RWPE2 (cell line): ENCODE measurements at regions not wholly inside any gene's neighbourhood (a gene's known extent, or its start where the extent isn't known, plus 50 kb on each side); places are given as distances from the start of the nearest gene placed in this dataset.

Source experiments
- ATAC-seq: fragments of 200-7000 bp; cut with Tn5 transposase; 3 replicates; pipeline ENCODE4 v1.9.1; 2021; ENCODE audit warnings: low read depth
- DNase-seq: peaks from one replicate; pipeline ENCODE4 v3.0.0-alpha.2; 2020; ENCODE audit warnings: low spot score
- H3K27ac ChIP-seq: fragments of 450-650 bp; 2 replicates; pipeline ENCODE4 v1.5.1; 2017; ENCODE audit warnings: mild to moderate bottlenecking; ENCODE audit not compliant: poor library complexity, severe bottlenecking
- H3K27me3 ChIP-seq: fragments of 250-450 bp; sonication (Bioruptor Pico); 2 replicates; pipeline ENCODE4 v1.5.1; 2021; ENCODE audit warnings: mild to moderate bottlenecking, moderate library complexity; ENCODE audit not compliant: insufficient read depth, poor library complexity, severe bottlenecking
- H3K36me3 ChIP-seq: fragments of 250-450 bp; sonication (Bioruptor Pico); 2 replicates; pipeline ENCODE4 v1.5.1; 2020; ENCODE audit warnings: low read depth, mild to moderate bottlenecking, moderate library complexity
- H3K4me1 ChIP-seq: fragments of 250-450 bp; sonication (Bioruptor Pico); 2 replicates; pipeline ENCODE4 v1.5.1; 2021; ENCODE audit warnings: mild to moderate bottlenecking, moderate library complexity; ENCODE audit not compliant: insufficient read depth, poor library complexity, severe bottlenecking
- H3K4me3 ChIP-seq: fragments of 250-450 bp; sonication (Bioruptor Pico); 2 replicates; pipeline ENCODE4 v1.5.1; 2021; ENCODE audit warnings: mild to moderate bottlenecking, moderate library complexity; ENCODE audit not compliant: severe bottlenecking
- H3K9me3 ChIP-seq: fragments of 250-450 bp; sonication (Bioruptor Pico); 2 replicates; pipeline ENCODE4 v1.5.1; 2021; ENCODE audit warnings: mild to moderate bottlenecking, moderate library complexity; ENCODE audit not compliant: severe bottlenecking
- CTCF ChIP-seq: fragments of 450-650 bp; IDR thresholded peaks from one replicate; pipeline ENCODE4 v1.5.1; 2017; ENCODE audit warnings: mild to moderate bottlenecking, moderate library complexity; ENCODE audit not compliant: poor library complexity, severe bottlenecking

GRCh38 chr17:13302983-13303382, 285.2 kb upstream of the ELAC2 start:
- ATAC-seq: no peak
- no peak for DNase-seq
- no peaks in the 10 kb centered on the region for H3K9me3 ChIP-seq
- no peak overlapping the region for H3K4me3 ChIP-seq
- H3K36me3 ChIP-seq: no peaks in the 10 kb centered on the region
- H3K4me1 ChIP-seq: no peaks in the 10 kb centered on the region
- no peaks in the 10 kb centered on the region for H3K27me3 ChIP-seq
- TF ChIP-seq CTCF: no peak
- no peak overlapping the region for H3K27ac ChIP-seq

- Histone ChIP-seq H3K27ac (no peak overlapping the region), H3K27me3 (no peaks in the 10 kb centered on the region), H3K4me1 (no peaks in the 10 kb centered on the region), H3K4me3 (no peak overlapping the region), H3K9me3 (no peaks in the 10 kb centered on the region), H3K36me3 (no peaks in the 10 kb centered on the region)
- no peak for ATAC-seq
- TF ChIP-seq CTCF: no peak
- no peak for DNase-seq
Observed at GRCh38 chr17:13302419-13302818, 284.6 kb upstream of the ELAC2 start.

DNA sequence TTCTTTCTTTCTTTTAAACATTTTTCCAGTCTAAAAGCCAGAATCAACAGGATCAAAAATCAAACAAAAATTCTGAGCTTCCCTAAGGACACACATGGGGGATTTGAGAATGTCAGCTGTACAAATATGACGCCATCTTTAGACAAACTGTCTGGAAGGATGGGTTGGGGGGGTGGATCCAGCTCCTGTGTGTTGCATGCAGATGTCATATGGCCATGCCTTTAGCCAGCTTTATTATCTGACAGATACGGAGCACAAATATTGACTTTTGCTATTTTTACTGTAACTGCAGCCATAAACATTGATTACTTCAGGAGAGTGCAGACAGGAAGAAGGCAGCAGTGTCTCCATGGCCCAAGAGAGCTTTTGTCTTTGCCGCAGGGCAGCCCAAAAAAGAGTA, 279.4 kb upstream of the ELAC2 start:
- Histone ChIP-seq H3K9me3 (no peaks in the 10 kb centered on the region), H3K27ac (no peak overlapping the region), H3K27me3 (no peaks in the 10 kb centered on the region), H3K4me3 (no peak overlapping the region), H3K36me3 (no peaks in the 10 kb centered on the region), H3K4me1 (no peaks in the 10 kb centered on the region)
- no peak for ATAC-seq
- no peak for DNase-seq
- TF ChIP-seq CTCF: no peak

DNA sequence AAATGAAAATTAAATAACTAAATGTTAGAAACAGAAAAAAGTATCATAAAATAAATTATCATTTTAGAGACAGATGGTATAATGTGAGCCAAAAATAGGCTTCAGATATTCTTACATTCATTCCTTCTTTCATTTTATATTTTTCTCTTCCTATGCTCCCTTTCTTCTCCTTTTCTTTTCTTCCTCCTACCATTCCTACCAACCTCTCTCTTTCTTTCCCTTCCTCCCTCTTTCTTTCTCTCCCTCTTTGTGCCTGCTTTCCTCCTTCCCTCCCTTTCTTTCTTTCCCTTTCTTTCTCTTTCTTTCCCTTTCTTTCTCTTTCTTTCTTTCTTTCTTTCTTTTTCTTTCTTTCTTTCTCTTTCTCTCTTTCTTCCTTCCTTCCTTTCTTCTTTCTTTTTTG, 275.6 kb upstream of the ELAC2 start:
- H3K27me3 ChIP-seq: peaks cover 3% of the 10 kb centered on the region
- no peak overlapping the region for H3K4me3 ChIP-seq
- no peaks in the 10 kb centered on the region for H3K9me3 ChIP-seq
- H3K4me1 ChIP-seq: no peaks in the 10 kb centered on the region
- TF ChIP-seq CTCF: no peak
- ATAC-seq (no peak), DNase-seq (no peak)
- H3K27ac ChIP-seq: no peak overlapping the region
- no peaks in the 10 kb centered on the region for H3K36me3 ChIP-seq

DNA sequence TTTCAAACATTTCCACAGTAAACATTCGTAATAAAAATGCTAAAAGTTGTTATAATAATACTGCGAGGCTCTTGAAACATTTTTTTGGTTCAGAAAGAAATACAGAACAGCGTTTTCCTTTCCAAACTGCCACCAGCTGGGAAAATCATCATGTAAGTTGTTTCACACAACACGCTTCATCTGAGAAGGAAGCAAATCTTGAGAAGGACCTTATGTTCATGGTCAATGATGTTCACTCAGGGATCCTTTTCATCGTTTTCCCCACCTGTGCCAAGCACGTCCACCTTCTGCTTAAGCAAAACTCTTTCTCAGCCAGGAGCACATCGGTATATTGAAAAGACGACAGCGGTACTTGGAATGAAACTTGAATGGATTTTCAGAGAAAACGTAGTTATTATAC, 274.5 kb upstream of the ELAC2 start:
- H3K4me1 ChIP-seq: no peaks in the 10 kb centered on the region
- no peak for DNase-seq
- ATAC-seq: no peak
- H3K4me3 ChIP-seq: no peak overlapping the region
- H3K27me3 ChIP-seq: peaks cover 3% of the 10 kb centered on the region
- H3K36me3 ChIP-seq: no peaks in the 10 kb centered on the region
- H3K27ac ChIP-seq: no peak overlapping the region
- H3K9me3 ChIP-seq: no peaks in the 10 kb centered on the region
- TF ChIP-seq CTCF: no peak
